Activated naive CD8-positive, alpha-beta T cell treated with anti-CD3 and anti-CD28 coated beads, Interleukin-2, amount 50 U/mL, for 24 hours (primary cell): ENCODE measurements at regions not wholly inside any gene's neighbourhood (a gene's known extent, or its start where the extent isn't known, plus 50 kb on each side); places are given as distances from the start of the nearest gene placed in this dataset.

Experiments used
- ATAC-seq: fragments of 150-1000 bp; cut with Tn5 transposase; one replicate; pipeline ENCODE4 v1.10.0; 2021
- DNase-seq: peaks from one replicate; pipeline ENCODE4 v3.0.0; 2021
- H3K27ac Mint-ChIP-seq: one replicate; pipeline ENCODE4 v1.8.0; 2021; ENCODE audit warnings: mild to moderate bottlenecking, mixed read lengths
- H3K27me3 Mint-ChIP-seq: one replicate; pipeline ENCODE4 v1.8.0; 2021; ENCODE audit warnings: mixed read lengths
- H3K36me3 Mint-ChIP-seq: one replicate; pipeline ENCODE4 v1.8.0; 2021; ENCODE audit warnings: low read depth, mixed read lengths
- H3K4me1 Mint-ChIP-seq: one replicate; pipeline ENCODE4 v1.8.0; 2021; ENCODE audit warnings: mixed read lengths
- H3K4me3 Mint-ChIP-seq: one replicate; pipeline ENCODE4 v1.8.0; 2021; ENCODE audit warnings: mild to moderate bottlenecking, moderate library complexity, mixed read lengths
- H3K9me3 Mint-ChIP-seq: one replicate; pipeline ENCODE4 v1.8.0; 2021; ENCODE audit warnings: mixed read lengths

DNA sequence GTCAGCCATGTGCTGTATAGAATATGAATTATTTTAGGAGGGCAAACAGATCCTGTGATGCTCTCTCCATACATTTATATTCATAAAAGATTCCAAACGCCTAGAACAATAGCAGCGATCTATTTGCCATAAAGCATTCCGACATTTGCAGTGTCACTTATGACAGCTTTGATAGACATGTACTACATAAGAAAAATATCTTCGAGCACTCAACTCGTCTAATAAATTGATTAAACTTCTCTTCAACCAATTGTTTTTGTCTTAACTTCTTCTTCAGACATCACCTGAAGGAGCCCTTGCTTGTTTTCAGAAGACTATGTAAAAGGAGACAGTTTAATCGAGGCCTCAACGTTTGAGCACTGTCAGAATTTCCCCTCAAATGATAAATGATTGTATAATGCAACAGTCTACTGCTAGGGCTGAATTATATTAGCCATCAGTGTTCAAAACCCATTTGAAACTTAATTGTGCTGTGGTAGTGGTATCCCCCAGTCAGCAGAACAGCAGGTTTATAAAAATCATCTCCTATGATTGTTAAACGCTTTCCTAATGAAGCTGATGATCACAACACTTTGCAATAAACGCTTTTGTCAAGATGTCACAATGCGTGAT is 158.0 kb upstream of the MGMT start:
- H3K4me1 Mint-ChIP-seq = no peaks in the 10 kb centered on the region

DNA sequence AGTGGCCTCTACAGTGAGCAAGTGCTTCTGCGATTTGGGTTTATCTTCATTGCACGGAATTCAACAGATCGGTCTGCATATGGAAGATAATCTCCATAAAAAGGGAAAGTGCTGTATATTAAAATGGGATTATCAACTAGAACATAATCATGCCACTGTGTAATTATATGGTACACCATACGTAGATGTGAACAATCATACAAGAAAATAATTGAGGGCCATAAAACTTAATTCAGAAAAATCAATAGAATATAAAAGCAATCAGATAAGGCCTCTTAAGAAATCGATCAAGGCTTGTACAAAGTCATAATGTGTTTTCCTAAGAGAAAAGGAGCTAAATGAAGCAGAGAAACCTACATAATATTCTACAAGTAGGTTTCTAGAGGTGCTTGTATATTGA is 157.5 kb upstream of the MGMT start:
- H3K4me3 Mint-ChIP-seq = no peak overlapping the region
- ATAC-seq (no peak), DNase-seq (no peak)
- no peaks in the 10 kb centered on the region for H3K36me3 Mint-ChIP-seq
- H3K9me3 Mint-ChIP-seq = no peaks in the 10 kb centered on the region
- no peaks in the 10 kb centered on the region for H3K4me1 Mint-ChIP-seq
- H3K27ac Mint-ChIP-seq = no peak overlapping the region
- peaks cover 2% of the 10 kb centered on the region for H3K27me3 Mint-ChIP-seq

More for the DNA sequence above, 158.0 kb upstream of the MGMT start:
- no peaks in the 10 kb centered on the region for H3K36me3 Mint-ChIP-seq
- H3K27ac Mint-ChIP-seq = no peak overlapping the region
- peaks cover 2% of the 10 kb centered on the region for H3K27me3 Mint-ChIP-seq
- no peaks in the 10 kb centered on the region for H3K9me3 Mint-ChIP-seq
- no peak overlapping the region for H3K4me3 Mint-ChIP-seq
- no peak for ATAC-seq
- DNase-seq = no peak

DNA sequence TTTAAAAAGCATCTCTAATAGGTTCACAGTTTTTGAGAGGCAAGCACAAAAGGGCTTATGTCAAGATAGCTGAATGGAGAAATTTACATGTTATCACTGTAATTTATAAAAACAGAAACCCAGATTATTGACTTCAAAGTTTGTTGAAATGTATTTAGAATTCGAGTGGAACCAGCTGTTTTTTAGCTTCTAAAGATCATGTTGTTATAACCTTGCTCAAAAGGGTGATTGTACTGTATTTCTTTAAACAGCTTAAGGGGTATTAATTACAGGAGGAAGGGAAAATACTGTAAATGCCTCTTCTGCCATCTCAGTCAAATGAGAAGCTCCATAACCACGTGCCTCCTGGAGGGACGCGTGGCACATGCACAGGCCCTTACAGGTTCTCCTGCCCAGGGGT is 156.2 kb upstream of the MGMT start:
- Mint-ChIP-seq H3K27me3 (peaks cover 2% of the 10 kb centered on the region), H3K27ac (no peak overlapping the region)
- no peak for ATAC-seq

DNA sequence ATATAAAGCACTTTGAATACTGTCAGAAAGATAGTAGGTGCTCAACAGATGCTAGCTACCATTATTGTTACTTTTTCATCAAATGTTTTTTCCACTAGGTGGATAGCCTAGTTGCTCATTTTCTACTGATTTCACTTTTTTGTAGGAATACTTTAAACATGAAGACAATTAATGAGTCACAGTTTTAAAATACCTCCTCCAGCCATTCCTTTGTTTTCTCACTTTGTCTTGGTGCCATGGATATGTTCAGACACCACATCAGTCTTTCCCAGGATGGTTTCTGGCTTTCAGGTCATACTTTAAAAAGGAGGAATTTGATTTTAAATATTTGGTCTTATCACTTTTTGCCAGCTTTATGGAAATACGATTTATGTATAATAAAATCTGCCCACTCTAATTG is 147.1 kb upstream of the MGMT start:
- no peak overlapping the region for H3K27ac Mint-ChIP-seq
- no peak for DNase-seq
- H3K9me3 Mint-ChIP-seq = peaks cover 32% of the 10 kb centered on the region
- H3K27me3 Mint-ChIP-seq = peaks cover 5% of the 10 kb centered on the region
- no peaks in the 10 kb centered on the region for H3K36me3 Mint-ChIP-seq
- H3K4me1 Mint-ChIP-seq = no peaks in the 10 kb centered on the region
- H3K4me3 Mint-ChIP-seq = no peak overlapping the region
- no peak for ATAC-seq

More for the DNA sequence above, 156.2 kb upstream of the MGMT start:
- no peak for DNase-seq
- Mint-ChIP-seq H3K4me1 (no peaks in the 10 kb centered on the region), H3K4me3 (no peak overlapping the region), H3K9me3 (peaks cover 6% of the 10 kb centered on the region), H3K36me3 (no peaks in the 10 kb centered on the region)

DNA sequence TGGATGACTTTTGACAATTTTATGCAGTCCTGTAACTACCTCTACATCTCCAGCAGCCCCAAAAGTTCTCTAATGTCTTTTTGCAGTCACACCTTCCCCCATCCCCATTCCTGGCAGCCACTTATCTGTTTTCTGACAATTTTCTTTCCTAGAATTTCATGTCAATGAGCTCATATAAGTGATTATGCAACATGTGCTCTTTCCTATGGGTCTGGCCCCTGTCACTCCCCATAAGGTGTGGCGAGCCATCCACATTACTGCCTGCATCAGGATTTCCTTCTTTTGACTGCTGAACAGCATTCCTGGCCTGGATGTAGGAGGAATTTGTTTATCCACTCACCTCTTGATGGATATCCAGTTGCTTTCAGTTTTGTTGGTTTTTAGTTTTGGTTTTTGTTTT is 146.7 kb upstream of the MGMT start:
- H3K9me3 Mint-ChIP-seq = peaks cover 30% of the 10 kb centered on the region
- H3K27ac Mint-ChIP-seq = no peak overlapping the region
- H3K36me3 Mint-ChIP-seq = no peaks in the 10 kb centered on the region
- peaks cover 5% of the 10 kb centered on the region for H3K27me3 Mint-ChIP-seq
- no peak overlapping the region for H3K4me3 Mint-ChIP-seq
- ATAC-seq (no peak), DNase-seq (no peak)
- no peaks in the 10 kb centered on the region for H3K4me1 Mint-ChIP-seq

DNA sequence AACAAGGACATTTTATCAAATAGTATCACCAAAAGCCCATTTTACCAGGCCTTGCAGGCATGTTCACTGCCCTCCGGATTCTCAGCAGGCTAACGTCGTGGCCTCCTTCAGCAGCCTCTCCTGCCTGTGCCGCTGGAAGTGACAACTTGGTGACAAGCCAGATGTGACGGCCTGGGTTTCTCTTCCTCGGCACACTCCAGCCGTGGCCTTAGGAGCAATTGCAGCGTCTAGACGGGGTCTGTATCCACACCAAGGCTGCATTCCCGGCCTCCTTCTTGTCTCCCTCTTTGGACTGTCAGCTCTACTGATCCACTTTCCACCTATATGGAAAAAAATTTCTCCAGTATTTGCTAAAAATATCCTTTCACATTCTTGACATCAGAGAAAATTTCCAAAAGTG is 145.3 kb upstream of the MGMT start:
- Mint-ChIP-seq H3K27me3 (peaks cover 5% of the 10 kb centered on the region), H3K4me3 (no peak overlapping the region), H3K36me3 (no peaks in the 10 kb centered on the region), H3K27ac (no peak overlapping the region), H3K9me3 (peaks cover 22% of the 10 kb centered on the region), H3K4me1 (no peaks in the 10 kb centered on the region)
- DNase-seq (no peak), ATAC-seq (no peak)

DNA sequence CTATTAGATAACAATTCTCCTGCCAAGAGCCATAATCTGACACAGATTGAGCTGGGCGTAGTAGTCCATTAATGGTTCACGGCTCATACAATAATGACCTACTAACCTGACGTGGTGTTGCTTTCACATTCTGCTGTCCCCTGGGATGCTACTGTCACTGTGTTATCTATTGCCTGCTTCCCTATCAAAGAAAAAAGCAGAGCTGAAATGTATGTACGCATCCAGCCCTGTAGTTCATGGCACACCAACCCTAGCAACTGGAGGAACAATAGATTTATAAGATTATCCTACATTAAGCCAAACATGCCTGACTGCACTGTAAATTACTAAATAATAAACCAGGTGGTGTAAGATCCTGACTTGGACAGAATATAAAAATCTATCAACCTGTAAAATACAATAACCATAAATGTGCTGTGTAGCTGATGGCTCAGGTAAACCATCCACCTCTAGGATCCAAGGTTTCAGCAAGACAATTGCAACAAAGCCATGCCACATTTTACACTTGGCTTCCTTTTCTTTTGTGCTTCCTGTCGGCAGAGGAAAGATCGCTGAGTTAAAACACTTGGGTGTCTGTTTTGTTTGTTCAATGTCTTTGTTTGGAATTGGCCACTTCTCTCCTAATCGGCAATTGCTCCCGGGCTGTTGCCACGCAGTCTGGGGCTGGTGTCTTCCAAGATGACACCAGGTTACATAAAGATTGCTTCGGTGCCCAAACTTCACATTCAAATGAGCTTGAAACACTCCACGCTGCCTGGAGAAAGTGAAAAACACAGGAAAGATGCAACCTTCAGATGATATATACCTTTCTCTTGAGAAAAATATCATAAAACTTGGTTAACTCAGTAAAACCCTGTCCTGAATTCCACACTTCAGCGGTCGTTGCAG is 143.9 kb upstream of the MGMT start:
- H3K36me3 Mint-ChIP-seq = no peaks in the 10 kb centered on the region
- peaks cover 5% of the 10 kb centered on the region for H3K27me3 Mint-ChIP-seq
- no peak overlapping the region for H3K4me3 Mint-ChIP-seq
- DNase-seq (no peak), ATAC-seq (no peak)
- H3K27ac Mint-ChIP-seq = no peak overlapping the region
- H3K4me1 Mint-ChIP-seq = no peaks in the 10 kb centered on the region
- H3K9me3 Mint-ChIP-seq = peaks cover 8% of the 10 kb centered on the region

DNA sequence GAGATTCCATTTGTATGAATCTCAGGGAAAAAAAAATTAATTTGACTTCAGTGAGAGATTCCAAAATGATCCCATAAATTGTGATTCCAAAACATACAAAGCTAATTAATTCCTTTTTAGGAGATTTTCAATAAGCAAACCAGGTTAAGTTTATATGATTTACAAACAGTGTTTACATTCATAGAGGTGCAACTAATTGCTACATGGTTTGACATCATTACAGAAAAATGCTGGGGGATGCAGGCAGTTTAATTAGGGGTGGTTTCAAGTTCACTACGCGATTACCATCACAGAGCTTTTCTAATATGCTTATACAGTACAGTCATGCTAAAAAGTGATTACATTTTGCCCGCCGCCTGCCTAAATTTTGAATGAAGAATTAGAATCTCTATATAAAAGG is 143.2 kb upstream of the MGMT start:
- Mint-ChIP-seq H3K4me3 (no peak overlapping the region), H3K27ac (no peak overlapping the region), H3K36me3 (no peaks in the 10 kb centered on the region), H3K27me3 (peaks cover 5% of the 10 kb centered on the region), H3K4me1 (no peaks in the 10 kb centered on the region), H3K9me3 (peaks cover 8% of the 10 kb centered on the region)
- DNase-seq = no peak
- no peak for ATAC-seq

DNA sequence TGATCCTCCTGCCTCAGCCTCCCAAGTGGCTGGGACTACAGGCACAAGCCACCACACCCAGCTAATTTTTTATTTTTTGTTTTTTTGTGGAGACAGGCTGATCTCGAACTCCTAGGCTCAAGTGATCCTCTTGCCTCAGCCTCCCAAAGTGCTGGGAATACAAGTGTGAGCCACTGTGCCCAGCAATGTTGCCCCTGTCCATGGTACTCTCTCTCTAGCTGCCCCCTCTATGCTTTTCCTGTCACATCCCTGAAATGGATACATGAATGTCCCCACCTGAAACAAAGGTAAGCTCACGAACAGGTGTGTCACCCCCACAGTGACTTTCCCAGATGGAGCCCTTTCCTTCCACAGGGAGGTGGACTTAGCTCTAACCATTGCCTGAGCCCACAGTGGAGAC is 141.1 kb upstream of the MGMT start:
- H3K27ac Mint-ChIP-seq = no peak overlapping the region
- no peaks in the 10 kb centered on the region for H3K9me3 Mint-ChIP-seq
- peaks cover 7% of the 10 kb centered on the region for H3K27me3 Mint-ChIP-seq
- no peaks in the 10 kb centered on the region for H3K4me1 Mint-ChIP-seq
- DNase-seq (no peak), ATAC-seq (no peak)
- no peak overlapping the region for H3K4me3 Mint-ChIP-seq
- no peaks in the 10 kb centered on the region for H3K36me3 Mint-ChIP-seq

DNA sequence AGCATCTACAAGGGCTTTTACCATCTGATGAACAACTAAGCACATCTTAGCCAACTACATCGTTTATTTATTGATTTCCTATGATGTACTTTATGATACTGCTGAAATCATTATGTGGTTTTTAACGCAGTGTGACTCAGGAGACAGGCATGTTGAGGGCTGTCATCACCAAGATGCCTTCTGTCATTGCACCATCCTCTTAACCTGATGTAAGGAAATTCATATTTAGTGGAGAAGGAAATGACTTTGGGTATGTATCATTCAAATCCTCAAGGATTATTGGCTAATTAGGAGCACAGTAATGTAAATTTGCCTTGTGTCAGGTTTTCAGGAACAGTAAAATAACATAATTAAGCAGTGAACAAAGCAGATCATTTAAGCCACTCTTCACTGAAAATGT is 138.5 kb upstream of the MGMT start:
- peaks cover 2% of the 10 kb centered on the region for H3K27me3 Mint-ChIP-seq
- no peaks in the 10 kb centered on the region for H3K36me3 Mint-ChIP-seq
- ATAC-seq = no peak
- no peak for DNase-seq
- no peaks in the 10 kb centered on the region for H3K4me1 Mint-ChIP-seq
- H3K9me3 Mint-ChIP-seq = no peaks in the 10 kb centered on the region
- H3K27ac Mint-ChIP-seq = no peak overlapping the region
- H3K4me3 Mint-ChIP-seq = no peak overlapping the region

DNA sequence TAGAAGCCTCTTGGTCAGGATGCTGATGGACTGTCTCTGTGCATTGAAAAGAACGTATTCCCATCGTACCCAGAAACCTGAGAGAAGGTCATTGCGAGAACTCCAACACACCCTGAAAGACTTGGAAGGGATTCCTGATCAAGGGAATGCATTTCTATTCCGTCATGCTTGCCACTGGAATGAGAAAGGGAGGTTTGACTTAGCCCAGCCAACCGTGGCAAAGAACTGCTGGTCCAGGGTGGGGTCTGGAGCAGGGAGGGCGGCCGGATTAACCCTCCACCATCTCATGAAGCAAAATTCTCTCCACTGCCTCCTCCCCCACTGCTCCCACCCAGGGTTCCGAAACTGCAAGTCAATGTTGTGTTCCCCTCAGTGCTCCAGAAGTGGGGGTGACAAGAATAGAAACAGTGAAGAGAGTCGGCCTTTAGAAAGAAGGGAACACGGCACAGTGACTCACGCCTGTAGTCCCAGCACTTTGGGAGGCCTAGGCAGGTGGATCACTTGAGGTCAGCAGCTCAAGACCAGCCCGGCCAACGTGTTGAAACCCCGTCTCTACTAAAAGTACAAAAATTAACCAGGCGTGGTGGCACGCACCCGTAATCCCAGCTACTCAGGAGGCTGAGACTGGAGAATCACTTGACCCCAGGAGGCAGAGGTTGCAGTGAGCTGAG is 137.5 kb upstream of the MGMT start:
- no peaks in the 10 kb centered on the region for H3K4me1 Mint-ChIP-seq
- DNase-seq (no peak), ATAC-seq (no peak)
- no peak overlapping the region for H3K27ac Mint-ChIP-seq
- peaks cover 2% of the 10 kb centered on the region for H3K27me3 Mint-ChIP-seq
- H3K4me3 Mint-ChIP-seq = no peak overlapping the region
- H3K9me3 Mint-ChIP-seq = no peaks in the 10 kb centered on the region
- no peaks in the 10 kb centered on the region for H3K36me3 Mint-ChIP-seq

DNA sequence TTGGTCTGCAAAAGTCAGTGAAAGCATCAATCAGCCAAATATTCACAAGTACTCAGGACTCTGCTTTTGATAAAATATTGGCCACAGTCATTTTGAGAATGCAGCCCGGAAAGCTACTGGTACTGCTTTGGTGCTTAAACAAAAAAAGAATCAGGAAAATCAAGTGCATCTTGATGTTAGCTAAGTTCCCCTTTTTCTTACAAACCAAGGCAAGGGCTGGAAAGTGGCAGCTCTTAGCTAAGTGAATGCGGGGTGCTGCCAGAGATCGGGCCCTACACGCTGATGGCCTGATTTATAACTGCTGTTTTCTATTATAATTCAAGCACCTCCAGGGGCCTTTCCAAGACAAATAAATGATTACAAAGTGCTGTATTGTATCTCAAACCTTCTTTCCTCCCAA is 136.8 kb upstream of the MGMT start:
- Mint-ChIP-seq H3K4me1 (no peaks in the 10 kb centered on the region), H3K9me3 (no peaks in the 10 kb centered on the region), H3K27me3 (peaks cover 2% of the 10 kb centered on the region), H3K36me3 (no peaks in the 10 kb centered on the region), H3K27ac (no peak overlapping the region), H3K4me3 (no peak overlapping the region)
- DNase-seq (no peak), ATAC-seq (no peak)

DNA sequence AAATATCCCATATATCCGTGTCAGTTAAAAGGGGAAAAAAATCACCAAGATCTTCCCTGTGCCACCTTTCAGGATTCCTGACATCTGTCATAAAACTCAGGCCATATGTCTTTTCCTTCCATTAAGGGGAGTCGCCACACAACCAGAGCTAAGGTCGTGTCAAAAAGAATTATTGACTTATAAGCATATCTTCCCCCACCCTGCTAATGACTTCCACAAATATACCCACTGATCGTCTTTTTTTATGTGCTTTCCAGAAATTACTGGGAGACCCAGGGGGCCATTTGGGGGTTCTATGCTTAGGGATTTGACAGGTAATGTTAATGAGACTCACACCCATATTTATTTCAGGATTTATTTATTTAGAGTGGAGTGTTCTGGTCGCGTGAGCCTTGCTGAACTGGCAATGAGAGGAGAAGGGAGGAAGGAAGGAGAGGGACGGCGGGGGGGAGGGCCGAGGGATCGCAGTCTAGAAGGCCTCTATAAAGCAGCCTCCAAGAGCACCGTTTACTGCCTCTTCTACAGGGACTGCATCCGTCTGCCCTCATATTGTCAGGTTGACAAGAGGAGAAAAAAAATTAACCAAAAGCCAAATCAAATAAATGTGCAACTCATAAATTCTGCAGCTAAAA is 135.7 kb upstream of the MGMT start:
- Mint-ChIP-seq H3K4me3 (no peak overlapping the region), H3K4me1 (no peaks in the 10 kb centered on the region), H3K27me3 (peaks cover 2% of the 10 kb centered on the region), H3K9me3 (no peaks in the 10 kb centered on the region), H3K27ac (no peak overlapping the region), H3K36me3 (no peaks in the 10 kb centered on the region)
- DNase-seq (no peak), ATAC-seq (no peak)

DNA sequence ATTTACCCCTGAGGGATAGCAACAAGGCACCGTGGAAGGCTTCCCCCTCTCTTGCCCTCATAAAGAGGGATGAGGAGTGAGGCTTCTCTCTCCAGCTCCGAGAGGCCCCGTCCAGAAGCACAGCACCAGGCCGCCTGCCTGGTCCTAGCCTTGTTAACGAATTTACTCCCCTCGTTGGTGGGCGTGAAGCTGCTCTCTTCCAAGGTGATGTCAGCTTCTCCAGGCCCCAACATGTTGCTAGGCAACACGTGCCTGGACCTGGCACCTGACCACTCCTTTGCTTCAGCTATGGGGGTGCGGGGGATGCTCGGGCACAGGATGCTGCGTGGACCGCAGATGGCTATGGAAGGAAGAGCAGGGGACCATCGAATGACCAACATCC is 135.2 kb upstream of the MGMT start:
- Mint-ChIP-seq H3K27ac (no peak overlapping the region), H3K27me3 (peaks cover 2% of the 10 kb centered on the region), H3K4me1 (no peaks in the 10 kb centered on the region), H3K36me3 (no peaks in the 10 kb centered on the region), H3K4me3 (no peak overlapping the region), H3K9me3 (no peaks in the 10 kb centered on the region)
- ATAC-seq = no peak
- DNase-seq = no peak

DNA sequence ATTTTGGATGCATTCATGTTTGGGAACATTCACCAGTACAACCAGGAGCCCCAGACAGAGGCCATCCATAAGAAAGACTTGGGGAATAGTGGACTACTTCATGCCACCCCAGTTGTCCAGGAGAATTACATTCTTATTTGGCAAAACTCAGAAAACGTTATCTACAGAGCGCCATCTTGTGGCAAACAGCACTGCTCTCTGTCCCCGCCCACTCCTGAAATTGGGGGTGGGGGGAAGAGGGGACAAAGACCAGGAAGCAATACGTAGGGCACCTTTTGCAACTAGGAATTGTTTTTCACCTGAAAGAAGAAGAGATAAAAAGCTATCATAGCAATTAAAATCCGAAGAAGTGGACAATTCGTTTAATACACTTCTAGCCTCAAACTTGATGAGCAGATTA is 134.6 kb upstream of the MGMT start:
- peak; percentile 17 for DNase-seq

More for the DNA sequence above, 134.6 kb upstream of the MGMT start:
- Mint-ChIP-seq H3K27me3 (peaks cover 2% of the 10 kb centered on the region), H3K4me3 (no peak overlapping the region), H3K36me3 (no peaks in the 10 kb centered on the region), H3K9me3 (no peaks in the 10 kb centered on the region), H3K4me1 (no peaks in the 10 kb centered on the region), H3K27ac (no peak overlapping the region)
- no peak for ATAC-seq
